Gastroesophageal sphincter (tissue), 3 donors: ENCODE measurements at regions not wholly inside any gene's neighbourhood (a gene's known extent, or its start where the extent isn't known, plus 50 kb on each side); places are given as distances from the start of the nearest gene placed in this dataset.

Experiments
- CTCF ChIP-seq, 4 experiments: fragments of 200-600 bp in 2 of 4; fragments of 450-650 bp in 2 of 4; sonication (generic) in 1 of 4; IDR thresholded peaks; one replicate each; pipeline ENCODE4 v1.5.1; 2017 to 2019; ENCODE audit warnings: antibody characterized with exemption in 4 of 4, mild to moderate bottlenecking in 2 of 4, moderate library complexity in 2 of 4
- EP300 ChIP-seq: sonication (generic); formaldehyde crosslinking; IDR thresholded peaks from one replicate; pipeline ENCODE4 v1.6.1; 2017; ENCODE audit warnings: antibody characterized with exemption, mild to moderate bottlenecking
- POLR2AphosphoS5 ChIP-seq: sonication (generic); formaldehyde crosslinking; IDR thresholded peaks from one replicate; pipeline ENCODE4 v1.6.1; 2017; ENCODE audit warnings: antibody characterized with exemption

GRCh38 chr16:13665876-13666275 lies 254.1 kb upstream of the ERCC4 start:
- TF ChIP-seq POLR2AphosphoS5 (no peak), EP300 (no peak), CTCF (IDR thresholded peaks at IDR 0.05) (no peak)
